Omental fat pad (tissue), 3 donors: ENCODE measurements at regions not wholly inside any gene's neighbourhood (a gene's known extent, or its start where the extent isn't known, plus 50 kb on each side); places are given as distances from the start of the nearest gene placed in this dataset.

Experiments used
- ATAC-seq: fragments of 150-250 bp; one replicate; pipeline ENCODE4 v1.9.1; 2016; ENCODE audit warnings: mild to moderate bottlenecking, moderate library complexity; ENCODE audit not compliant: low FRiP score
- DNase-seq: peaks from one replicate; pipeline ENCODE4 v3.0.0-alpha.2; 2019; ENCODE audit warnings: low spot score
- CTCF ChIP-seq, 3 donors: fragments of 450-650 bp; IDR thresholded peaks; one replicate each; pipeline ENCODE4 v1.5.1; 2016 to 2017; ENCODE audit warnings: antibody characterized with exemption in 3 of 3, mild to moderate bottlenecking in 3 of 3, moderate library complexity in 2 of 3

- ATAC-seq: no peak
- TF ChIP-seq CTCF (IDR thresholded peaks at IDR 0.05): no peak
- no peak for DNase-seq
Observed at GRCh38 chr7:46191296-46191695, 270.2 kb upstream of the IGFBP3 start.

GRCh38 chr7:46189255-46189790 lies 268.3 kb upstream of the IGFBP3 start:
- no peak for TF ChIP-seq CTCF (IDR thresholded peaks at IDR 0.05)
- DNase-seq: no peak
- ATAC-seq: no peak

DNA sequence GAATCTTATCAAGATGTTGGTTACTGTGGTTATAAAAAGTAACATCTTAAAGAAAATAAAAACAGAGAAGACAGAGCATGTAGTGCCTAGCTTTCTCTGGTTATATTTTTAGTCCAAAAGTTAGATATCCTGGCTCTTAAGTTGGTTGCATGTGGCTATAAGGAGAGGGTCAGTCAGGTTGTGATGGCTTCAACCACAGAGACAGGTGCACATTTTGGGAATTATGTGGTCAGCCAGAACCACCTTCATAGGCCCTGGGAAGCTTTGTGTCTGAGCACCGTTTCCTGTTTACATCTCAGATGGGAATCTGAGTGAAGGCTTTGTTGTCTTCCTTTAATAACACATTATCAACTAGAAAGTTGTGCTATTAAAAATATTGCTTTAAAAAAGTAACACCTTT lies 265.1 kb upstream of the IGFBP3 start:
- DNase-seq (no peak), ATAC-seq (no peak)
- TF ChIP-seq CTCF (IDR thresholded peaks at IDR 0.05): no peak

- TF ChIP-seq CTCF (IDR thresholded peaks at IDR 0.05): no peak
Observed at GRCh38 chr7:46179061-46179610, 258.1 kb upstream of the IGFBP3 start.

GRCh38 chr7:46178661-46179060 lies 257.6 kb upstream of the IGFBP3 start:
- ATAC-seq: peak; percentile 73
- TF ChIP-seq CTCF (IDR thresholded peaks at IDR 0.05): no peak
- DNase-seq: no peak

More at GRCh38 chr7:46179061-46179610, 258.1 kb upstream of the IGFBP3 start:
- DNase-seq (no peak), ATAC-seq (no peak)

DNA sequence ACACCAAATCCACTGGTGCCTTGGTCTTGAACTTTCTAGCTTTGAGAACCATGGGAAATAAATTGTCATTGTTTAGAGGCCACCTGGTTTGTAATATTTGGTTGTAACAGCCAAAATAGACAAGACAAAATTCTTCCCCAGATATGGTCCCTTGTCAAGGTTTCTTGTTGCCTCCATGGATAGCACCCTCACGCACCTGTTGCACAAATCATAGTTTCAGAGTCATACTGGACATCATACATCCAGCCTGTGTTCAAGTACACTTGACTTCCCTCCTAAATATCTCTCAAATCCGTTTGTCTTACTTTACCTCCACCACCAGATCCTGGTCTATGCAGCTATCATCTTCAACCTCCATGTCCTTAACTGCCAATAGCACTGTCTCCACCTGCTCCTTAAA lies 256.7 kb upstream of the IGFBP3 start:
- DNase-seq (no peak), ATAC-seq (no peak)
- no peak for TF ChIP-seq CTCF (IDR thresholded peaks at IDR 0.05)

- TF ChIP-seq CTCF (IDR thresholded peaks at IDR 0.05): no peak
- ATAC-seq (no peak), DNase-seq (no peak)
Observed at GRCh38 chr7:46175221-46175620, 254.1 kb upstream of the IGFBP3 start.
